ENCODE measurements at regions not wholly inside any gene's neighbourhood (a gene's known extent, or its start where the extent isn't known, plus 50 kb on each side); places are given as distances from the start of the nearest gene placed in this dataset.
"Not testable (repeated sequence)": the region's sequence is repeated elsewhere in the genome, so short reads cannot be mapped to it uniquely, and the experiment has no call there.

DNA sequence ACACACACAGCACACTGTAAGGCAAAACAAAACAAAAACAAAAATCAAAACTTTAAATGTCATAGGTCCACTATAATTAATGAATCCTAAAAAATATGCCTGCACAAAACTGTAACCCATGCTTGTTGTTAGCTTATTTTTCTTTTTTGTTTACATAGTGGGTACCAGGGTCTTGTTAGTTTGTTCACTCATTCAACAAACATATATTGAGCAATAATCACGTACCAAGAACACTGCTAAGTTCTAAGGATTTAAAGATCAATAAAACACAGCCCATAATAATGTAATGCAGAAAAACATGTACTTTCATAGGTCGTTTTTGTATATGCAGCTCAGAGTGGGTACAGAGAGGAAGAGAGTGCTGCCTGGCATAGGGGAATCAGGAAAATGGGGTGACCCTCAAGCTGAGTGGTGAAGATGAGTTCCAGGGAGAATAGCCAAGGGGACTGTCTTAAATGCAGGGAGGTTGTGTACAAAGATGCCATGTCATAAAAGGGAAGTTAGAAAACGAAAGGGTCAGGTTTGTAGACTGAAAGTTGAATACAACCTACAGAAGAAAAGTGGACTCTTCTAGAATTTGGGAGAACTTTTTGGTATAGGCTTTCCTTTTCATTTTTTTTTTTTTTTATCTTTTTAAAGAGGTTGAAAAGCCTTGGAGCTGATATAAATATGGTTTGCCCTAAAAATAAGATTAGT lies 113.3 kb upstream of the TBX18 start:
- ATAC-seq: no peak
- intact Hi-C loops (cut with DNase I, micrococcal nuclease): no loop called here

DNA sequence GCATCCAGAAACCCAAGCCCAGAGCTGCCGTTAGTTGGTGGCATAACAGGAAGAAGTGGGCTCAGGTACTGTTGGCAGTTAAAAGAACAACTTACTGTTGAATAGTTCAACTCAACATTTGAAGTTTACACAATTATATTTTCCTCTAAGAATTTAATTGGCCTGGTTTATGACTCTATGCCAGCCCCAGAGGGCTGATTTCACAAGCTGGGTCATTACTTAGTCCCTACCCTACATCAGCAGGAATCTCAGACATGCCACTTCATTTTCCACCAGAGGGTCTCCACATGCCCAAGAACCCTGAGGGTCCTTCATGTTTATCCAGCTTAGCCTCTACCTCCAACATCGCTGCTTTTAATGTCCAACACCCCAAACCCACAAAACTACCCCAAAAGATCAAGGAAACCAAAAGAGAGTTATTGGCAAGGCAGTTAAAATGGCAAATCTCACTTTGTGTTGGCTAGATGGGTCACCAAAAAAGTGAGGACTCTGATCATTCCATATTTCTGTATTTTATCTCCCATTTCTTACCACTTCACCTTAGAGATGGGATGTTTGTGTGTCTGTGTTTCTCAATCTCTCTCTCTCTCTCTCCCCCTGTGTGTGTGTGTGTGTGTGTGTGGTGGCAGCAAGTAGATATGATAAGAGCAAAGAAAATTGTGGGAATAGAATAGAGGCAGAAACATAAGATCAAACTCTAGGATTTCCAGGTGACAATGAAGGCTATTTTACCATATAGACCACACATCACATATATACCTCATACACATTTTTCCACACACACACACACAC lies 112.5 kb upstream of the TBX18 start:
- ATAC-seq (no peak), DNase-seq (no peak)
- intact Hi-C loops (cut with DNase I, micrococcal nuclease): no loop called here

More for the DNA sequence above, 113.3 kb upstream of the TBX18 start:
- DNase-seq: no peak

DNA sequence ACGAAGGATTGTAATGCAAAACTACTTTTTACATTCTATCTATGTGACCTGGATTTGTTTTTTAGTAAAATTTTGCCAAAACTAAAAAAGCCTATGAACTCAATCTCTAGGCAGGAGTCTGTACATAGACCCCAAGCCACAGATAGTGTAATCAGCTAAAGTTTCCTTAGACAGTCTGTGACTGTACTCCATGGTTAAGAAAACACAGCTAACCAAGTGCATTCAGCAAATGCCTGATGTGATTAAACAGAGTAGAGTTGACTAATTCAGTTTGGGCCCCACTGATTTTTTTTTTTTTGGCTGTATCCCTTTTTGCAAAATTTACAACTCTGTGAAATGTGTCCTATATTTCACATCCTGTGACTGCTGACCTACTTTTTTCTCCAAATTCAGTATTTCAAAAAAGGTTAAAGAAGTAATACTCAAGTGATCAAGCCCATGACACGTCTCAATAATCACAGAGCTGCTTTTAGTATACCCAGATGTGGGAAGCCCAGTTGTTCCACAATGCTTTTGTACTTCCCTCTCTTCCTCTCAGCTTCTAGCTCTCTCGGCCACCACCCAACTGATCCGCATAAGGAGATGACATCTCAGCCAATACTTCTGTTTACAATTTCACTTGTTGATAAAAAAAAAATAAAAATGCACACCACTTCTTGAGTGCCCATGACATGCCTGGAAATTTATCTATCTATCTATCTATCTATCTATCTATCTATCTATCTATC lies 108.8 kb upstream of the TBX18 start:
- intact Hi-C loops (cut with DNase I, micrococcal nuclease): no loop called here
- DNase-seq: no peak
- ATAC-seq: no peak

DNA sequence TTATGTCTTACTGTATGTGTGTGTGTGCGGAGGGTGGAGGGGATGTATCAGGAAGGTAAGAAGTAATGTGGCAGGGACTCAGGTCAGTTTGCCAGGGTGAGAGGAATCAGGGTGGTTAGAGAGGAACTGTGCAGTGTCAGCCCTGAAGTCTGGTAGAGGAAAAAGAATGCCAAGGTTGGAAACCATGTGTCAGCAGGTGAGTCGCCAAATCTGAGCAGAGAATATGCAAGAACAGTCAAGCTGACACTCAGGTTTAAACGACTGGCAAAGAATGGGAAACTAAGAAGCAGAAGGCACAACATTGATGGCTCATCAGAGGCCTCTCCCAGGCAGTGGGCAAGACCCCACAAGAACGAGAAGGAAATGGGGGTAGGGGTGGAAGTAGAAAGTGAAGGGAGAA lies 107.5 kb upstream of the TBX18 start:
- intact Hi-C loops (cut with DNase I, micrococcal nuclease): no loop called here
- DNase-seq: no peak
- no peak for ATAC-seq

DNA sequence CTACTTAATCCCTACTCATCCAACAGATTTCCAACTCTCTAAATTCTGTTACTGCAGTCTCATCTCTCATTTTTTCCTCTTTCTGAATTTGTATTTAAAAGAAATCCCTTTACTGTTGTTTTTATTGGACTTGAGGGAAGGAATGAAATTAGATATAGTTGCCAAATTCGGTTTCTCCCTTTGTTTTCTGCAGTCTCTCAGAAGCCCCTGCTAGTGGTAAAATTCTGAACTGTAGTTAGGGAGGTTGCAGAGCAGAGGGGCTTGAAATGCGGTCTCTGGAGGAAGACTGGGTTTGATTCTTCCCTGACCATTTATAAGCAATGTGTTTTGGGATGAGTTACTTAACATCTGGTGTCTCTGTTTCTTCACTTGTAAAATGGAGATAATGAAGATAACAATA lies 106.3 kb upstream of the TBX18 start:
- ATAC-seq (no peak), DNase-seq (no peak)
- intact Hi-C loops (cut with DNase I, micrococcal nuclease): no loop called here

DNA sequence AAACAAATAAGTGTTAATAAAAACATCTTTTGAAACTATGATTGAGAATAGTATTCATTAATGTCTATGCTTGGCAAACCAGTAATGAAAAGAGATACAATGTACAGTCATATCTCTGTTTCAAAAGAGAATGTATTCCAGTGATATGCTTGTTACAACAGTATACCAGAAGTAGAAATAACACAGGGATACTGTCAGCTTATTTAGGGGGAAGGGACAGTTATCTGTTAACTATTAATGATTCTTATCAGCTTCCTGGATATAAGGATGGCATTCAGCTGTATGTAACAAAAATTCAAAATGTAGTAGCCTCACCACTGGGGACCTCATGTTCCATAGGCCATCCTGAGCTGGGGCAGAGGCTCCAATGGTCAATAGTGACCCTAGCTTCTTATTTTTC lies 103.8 kb upstream of the TBX18 start:
- intact Hi-C loops (cut with DNase I, micrococcal nuclease): no loop called here
- DNase-seq (no peak), ATAC-seq (no peak)

DNA sequence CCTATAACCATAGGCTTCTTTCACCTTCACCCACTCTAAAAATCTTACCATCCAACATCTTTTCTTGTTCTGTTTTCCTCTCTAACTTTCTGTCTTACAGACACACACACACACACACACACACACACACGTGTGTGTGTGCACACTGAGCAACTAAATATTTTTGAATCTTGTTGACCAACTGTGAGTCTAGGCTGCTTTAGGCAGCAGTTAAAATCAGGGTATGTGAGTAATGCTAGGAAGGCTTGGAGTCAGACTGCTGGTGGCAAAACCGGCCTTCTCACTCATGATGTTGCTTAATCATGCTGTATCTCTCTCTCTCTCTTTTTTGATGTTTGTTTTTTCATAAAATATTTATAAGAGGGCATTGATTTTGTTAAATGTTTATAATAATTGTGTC lies 103.1 kb upstream of the TBX18 start:
- intact Hi-C loops (cut with DNase I, micrococcal nuclease): no loop called here
- no peak for ATAC-seq

DNA sequence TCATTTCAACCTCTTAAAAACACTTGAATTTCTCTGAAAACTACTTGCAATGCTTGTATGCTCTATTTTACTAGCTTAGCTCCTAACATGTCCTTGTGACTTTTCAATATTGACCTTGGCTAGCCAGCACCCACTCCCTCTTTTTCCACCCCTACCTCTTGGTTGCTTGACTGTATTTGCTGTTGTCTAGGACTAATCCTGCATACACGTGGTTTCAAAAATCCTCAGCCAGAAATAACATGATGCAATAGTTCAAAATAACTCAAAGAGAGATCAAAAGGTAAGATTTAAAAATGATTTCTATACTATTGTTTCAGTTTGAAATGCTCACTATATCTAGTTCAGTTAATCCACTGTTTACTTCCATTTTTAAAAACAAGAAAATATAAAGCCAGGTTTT lies 102.3 kb upstream of the TBX18 start:
- intact Hi-C loops (cut with DNase I, micrococcal nuclease): no loop called here
- ATAC-seq (no peak), DNase-seq (no peak)

More for the DNA sequence above, 103.1 kb upstream of the TBX18 start:
- no peak for DNase-seq

DNA sequence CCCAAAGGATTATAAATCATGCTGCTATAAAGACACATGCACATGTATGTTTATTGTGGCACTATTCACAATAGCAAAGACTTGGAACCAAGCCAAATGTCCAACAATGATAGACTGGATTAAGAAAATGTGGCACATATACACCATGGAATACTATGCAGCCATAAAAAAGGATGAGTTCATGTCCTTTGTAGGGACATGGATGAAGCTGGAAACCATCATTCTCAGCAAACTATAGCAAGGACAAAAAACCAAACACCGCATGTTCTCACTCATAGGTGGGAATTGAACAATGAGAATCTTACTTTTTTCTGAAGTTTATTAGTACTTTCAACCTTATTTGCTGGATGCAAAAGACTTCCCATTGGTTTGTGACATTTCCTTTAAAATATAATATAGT lies 101.0 kb upstream of the TBX18 start:
- DNase-seq; ATAC-seq; intact Hi-C loops (cut with DNase I, micrococcal nuclease): not testable (repeated sequence)

DNA sequence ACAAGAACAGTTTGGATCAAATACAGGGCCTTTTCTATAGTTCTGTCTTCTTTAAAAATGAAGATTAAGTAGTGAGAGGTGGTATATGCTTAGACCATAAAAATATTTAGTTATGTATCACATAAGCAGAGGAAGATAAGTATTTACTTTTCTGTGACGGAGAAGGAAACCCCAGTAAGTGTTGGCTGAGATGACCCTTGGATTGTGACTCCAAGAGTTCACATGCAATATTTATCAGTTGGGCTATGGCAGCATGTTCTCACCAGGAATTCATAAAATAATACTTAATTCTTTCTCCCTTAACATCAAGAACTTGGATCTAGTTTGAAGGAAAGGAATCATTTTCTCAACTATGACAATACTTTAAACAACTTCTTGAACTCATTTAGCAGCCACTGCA lies 98.4 kb upstream of the TBX18 start:
- intact Hi-C loops (cut with DNase I, micrococcal nuclease): no loop called here

DNA sequence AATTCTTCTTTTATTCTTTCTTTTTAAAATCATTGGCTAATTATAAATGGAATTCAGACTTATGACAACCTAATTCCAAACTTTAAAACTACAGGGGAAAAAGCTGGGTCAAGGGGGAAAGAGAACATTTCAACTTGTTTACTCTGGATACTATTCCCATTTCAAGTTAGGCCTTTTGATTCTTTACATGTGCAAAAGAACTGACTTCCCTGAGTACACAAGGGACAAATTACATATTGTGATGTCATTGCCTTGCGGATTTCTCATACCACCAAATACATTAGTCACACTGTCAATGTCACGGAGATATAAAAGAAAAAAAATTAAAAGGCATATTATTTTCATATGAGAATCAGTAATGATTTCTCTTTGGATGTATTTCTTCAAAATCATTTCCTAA lies 96.5 kb upstream of the TBX18 start:
- DNase-seq (no peak), ATAC-seq (no peak)
- intact Hi-C loops (cut with DNase I, micrococcal nuclease): no loop called here

More for the DNA sequence above, 98.4 kb upstream of the TBX18 start:
- DNase-seq: no peak
- no peak for ATAC-seq

DNA sequence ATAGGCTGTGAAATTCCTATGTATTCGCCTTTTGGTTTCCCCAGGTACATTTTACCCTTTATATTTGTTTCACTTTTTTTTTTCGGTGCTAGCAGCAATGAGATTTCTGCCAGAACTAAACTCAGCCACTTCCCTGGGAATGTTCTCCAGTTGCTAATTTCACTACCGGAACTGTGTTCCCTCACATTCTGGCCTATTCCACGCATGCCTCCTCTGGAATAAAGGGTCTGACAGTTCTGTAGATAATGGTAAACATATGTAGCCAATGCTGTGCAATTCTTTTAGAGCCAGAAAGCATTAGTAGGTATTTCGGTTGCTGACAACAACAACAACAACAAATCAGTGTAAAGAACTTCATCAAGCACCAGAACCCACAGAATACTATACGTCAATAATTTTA lies 96.1 kb upstream of the TBX18 start:
- DNase-seq (no peak), ATAC-seq (no peak)
- intact Hi-C loops (cut with DNase I, micrococcal nuclease): no loop called here

DNA sequence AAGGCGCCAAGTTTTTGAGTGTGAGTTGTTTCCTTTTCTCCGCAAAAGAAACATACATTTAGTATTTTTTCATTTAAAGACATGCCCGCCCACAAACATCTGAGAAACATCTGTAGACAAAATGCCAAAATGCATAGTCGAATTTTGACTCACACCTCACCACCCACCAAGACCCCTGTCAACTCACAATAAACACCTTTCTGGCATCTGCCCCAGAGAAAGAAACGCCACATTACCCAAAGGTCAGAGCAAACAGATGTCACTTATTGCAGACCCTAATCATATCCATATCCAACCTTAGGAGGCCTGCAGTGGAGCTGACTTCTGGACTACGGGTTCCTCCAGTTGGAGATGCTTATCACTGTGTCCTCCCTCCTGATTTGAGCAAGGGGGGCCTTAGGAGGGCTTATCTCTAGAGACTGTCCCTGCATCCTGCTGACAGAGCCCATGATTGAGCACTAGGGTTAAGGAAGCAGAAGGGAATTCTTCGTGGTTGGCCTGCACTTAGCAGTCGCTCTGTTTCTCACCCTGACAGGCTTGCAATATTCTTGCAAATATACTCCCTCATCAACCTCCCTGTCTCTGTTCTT lies 90.5 kb upstream of the TBX18 start:
- DNase-seq (no peak), ATAC-seq (no peak)
- intact Hi-C loops (cut with DNase I, micrococcal nuclease): no loop called here

DNA sequence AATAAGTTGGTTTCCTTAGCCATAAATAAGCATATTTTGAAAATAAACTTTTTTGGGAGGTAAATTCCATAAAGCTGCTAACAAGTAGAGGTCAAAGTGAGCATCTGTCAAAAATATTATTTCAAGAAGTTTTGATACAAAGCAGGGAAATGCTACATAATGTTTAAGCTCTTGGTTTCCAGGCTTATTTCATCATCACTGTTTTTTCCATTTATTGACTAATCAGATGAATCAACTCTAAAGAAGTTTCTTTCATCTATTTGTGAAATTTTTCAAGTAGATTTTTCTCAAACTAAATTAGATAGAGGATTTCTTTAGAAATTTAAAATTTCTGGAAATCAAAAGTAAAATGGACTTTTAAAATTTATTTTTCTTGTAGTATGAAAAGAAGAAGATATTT lies 89.5 kb upstream of the TBX18 start:
- ATAC-seq (no peak), DNase-seq (no peak)
- intact Hi-C loops (cut with DNase I, micrococcal nuclease): no loop called here

DNA sequence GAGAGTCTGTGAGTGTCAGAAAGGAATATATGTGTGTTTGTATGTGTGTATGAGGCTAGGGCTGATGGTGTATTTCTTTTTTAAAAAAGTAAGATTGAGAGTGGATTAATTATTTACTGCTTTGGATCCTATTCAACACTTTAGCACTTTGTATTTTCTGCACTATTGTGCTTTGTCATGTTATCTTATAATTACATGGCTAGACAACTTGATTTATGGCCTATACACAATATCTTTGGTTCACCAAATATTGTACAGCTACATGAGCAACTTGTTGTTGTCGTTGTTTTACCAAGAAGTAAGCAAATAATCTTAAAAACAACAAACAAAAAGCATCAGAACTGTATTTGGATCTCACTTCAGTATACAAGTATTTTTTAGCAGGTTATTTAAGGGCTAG lies 84.6 kb upstream of the TBX18 start:
- ATAC-seq: no peak

DNA sequence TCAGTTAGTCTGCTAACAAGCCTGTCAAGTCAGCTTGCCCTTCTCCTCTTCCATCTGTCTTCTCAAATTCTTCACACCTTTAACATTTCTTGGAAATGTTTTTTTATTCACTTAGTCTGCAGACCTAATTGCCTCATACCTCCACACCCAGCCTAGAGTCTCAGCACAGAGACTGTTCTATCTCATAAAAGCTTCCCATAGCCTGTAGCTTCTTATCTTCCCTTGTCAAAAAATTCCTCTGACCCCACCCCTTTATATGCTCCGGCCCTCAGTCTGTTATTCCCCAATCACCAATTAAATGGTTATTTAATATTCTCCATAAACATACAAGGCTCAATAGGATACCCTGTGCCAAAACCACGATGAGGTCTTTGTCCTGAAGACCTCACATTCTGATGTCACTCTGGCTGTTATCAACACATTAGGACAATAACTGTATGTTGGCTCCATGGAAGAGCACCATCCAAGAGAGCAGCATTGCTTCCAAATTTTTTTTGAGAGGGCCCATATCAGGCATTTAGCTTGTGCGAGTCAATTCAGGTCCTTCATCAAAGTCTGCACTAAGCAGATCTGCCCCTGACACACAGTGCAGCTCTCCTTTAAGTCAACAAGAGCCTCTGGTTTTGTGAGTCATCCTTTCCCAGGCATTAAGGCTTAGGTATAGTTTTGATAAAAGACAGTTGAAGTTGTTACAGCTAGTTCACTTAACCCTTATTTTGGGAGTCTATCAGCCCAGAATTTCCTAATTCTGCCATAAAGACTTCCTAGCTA lies 83.2 kb upstream of the TBX18 start:
- intact Hi-C loops (cut with DNase I, micrococcal nuclease): no loop called here
- DNase-seq: no peak
- no peak for ATAC-seq

More for the DNA sequence above, 84.6 kb upstream of the TBX18 start:
- intact Hi-C loops (cut with DNase I, micrococcal nuclease): no loop called here
- DNase-seq: no peak

DNA sequence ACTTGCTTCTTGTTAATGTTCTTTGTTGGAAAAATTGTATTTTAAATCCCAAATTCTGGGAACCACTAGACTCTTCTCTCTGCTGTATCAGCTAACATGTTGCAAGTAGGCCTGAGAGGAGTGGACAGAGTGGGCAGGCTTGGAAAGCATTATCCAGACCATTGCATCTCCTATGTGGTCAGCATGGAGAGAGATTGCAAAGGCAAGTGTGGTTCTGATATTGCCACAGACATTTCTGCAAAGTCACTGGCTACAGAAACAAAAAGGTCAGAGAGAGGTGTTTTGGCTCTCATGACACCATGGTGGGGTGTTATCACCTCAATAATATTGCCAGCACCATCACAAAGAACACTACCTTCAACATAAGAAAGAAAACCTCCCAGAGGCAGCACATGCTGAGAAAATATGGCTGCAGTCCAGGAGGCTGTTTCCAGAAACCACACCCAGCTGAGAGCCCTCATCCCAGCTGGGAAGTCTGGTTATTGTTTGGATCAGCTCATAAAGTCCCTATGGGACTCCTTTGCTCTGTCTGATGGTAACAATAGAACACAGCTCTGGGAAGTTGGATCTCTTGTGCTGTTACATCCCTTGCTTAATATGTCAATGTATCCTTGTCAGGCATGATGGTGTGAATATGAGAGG lies 78.2 kb upstream of the TBX18 start:
- intact Hi-C loops (cut with DNase I, micrococcal nuclease): no loop called here
- ATAC-seq (no peak), DNase-seq (no peak)

DNA sequence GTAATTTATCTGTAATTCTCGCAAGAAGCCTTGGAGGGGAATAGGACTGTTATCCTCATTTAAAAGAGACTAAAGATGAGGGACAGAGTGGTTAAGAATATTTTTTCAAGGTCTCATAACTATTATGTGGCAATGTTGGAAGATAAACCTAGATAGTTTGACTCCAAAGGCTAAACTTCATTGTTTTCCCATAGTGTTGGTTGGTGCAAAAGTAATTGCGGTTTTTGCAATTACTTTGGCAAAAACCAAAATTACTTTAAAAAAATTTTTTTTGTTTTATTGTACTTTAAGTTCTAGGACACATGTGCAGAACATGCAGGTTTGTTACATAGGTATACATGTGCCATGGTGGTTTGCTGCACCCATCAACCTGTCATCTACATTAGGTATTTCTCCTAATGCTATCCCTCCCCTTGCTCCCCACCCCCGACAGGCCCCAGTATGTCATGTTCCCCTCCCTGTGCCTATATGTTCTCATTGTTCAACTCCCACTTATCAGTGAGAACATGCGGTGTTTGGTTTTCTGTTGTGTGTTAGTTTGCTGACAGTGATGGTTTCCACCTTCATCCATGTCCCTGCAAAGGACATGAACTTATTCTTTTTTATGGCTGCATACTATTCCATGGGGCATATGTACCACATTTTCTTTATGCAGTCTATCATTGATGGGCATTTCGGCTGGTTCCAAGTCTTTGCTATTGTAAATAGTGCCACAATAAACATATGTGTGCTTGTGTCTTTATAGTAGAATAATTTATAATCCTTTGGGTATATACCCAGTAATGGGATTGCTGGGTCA lies 72.9 kb upstream of the TBX18 start:
- DNase-seq; intact Hi-C loops (cut with DNase I, micrococcal nuclease); ATAC-seq: not testable (repeated sequence)

Measured in left colon (tissue), 2 donors.